HG02970 (cell line): ENCODE measurements at regions not wholly inside any gene's neighbourhood (a gene's known extent, or its start where the extent isn't known, plus 50 kb on each side); places are given as distances from the start of the nearest gene placed in this dataset.

Experiments used
- ATAC-seq: cut with Tn5 transposase; IDR thresholded peaks from one replicate; pipeline ENCODE4 v1.9.1; 2021; ENCODE audit warnings: mild to moderate bottlenecking, moderate library complexity, moderate number of reproducible peaks; ENCODE audit not compliant: unreplicated experiment, low FRiP score

- ATAC-seq = no peak
Observed at GRCh38 chr2:236840857-236841256, 244.8 kb upstream of the COPS8 start.

GRCh38 chr2:236841389-236841788 lies 244.3 kb upstream of the COPS8 start:
- no peak for ATAC-seq

- no peak for ATAC-seq
Observed at GRCh38 chr2:236843161-236843968, 242.3 kb upstream of the COPS8 start.

- no peak for ATAC-seq
Observed at GRCh38 chr2:236844711-236845110, 241.0 kb upstream of the COPS8 start.

GRCh38 chr2:236847023-236847422 lies 238.7 kb upstream of the COPS8 start:
- no peak for ATAC-seq

- no peak for ATAC-seq
Observed at GRCh38 chr2:236847538-236848263, 238.0 kb upstream of the COPS8 start.

- no peak for ATAC-seq
Observed at GRCh38 chr2:236848501-236848900, 237.2 kb upstream of the COPS8 start.

- ATAC-seq = no peak
Observed at GRCh38 chr2:236849508-236849907, 236.2 kb upstream of the COPS8 start.

GRCh38 chr2:236849940-236850339 lies 235.7 kb upstream of the COPS8 start:
- no peak for ATAC-seq

- no peak for ATAC-seq
Observed at GRCh38 chr2:236851187-236851586, 234.5 kb upstream of the COPS8 start.

- ATAC-seq = no peak
Observed at GRCh38 chr2:236852100-236852976, 233.4 kb upstream of the COPS8 start.

GRCh38 chr2:236852977-236853374 lies 232.7 kb upstream of the COPS8 start:
- ATAC-seq = no peak

- no peak for ATAC-seq
Observed at GRCh38 chr2:236853585-236854051, 232.1 kb upstream of the COPS8 start.

GRCh38 chr2:236855176-236855865 lies 230.4 kb upstream of the COPS8 start:
- no peak for ATAC-seq

GRCh38 chr2:236855866-236856847 lies 229.5 kb upstream of the COPS8 start:
- ATAC-seq = no peak

- ATAC-seq = no peak
Observed at GRCh38 chr2:236856848-236857235, 228.8 kb upstream of the COPS8 start.

GRCh38 chr2:236857246-236857645 lies 228.4 kb upstream of the COPS8 start:
- no peak for ATAC-seq

- ATAC-seq = no peak
Observed at GRCh38 chr2:236857781-236858180, 227.9 kb upstream of the COPS8 start.

- ATAC-seq = no peak
Observed at GRCh38 chr2:236858661-236859060, 227.0 kb upstream of the COPS8 start.
